Upper lobe of right lung (tissue), 1 donor: ENCODE measurements at regions not wholly inside any gene's neighbourhood (a gene's known extent, or its start where the extent isn't known, plus 50 kb on each side); places are given as distances from the start of the nearest gene placed in this dataset.

ENCODE experiments used
- ATAC-seq: fragments of 200-7000 bp; cut with Tn5 transposase; one replicate; pipeline ENCODE4 v1.9.1; 2020; ENCODE audit warnings: mild to moderate bottlenecking, moderate library complexity
- DNase-seq: peaks from one replicate; pipeline ENCODE4 v3.0.0-alpha.2; 2020
- H3K27ac ChIP-seq: fragments of 200-600 bp; one replicate; pipeline ENCODE4 v1.8.0; 2022
- H3K27me3 ChIP-seq: fragments of 200-600 bp; one replicate; pipeline ENCODE4 v1.8.0; 2022; ENCODE audit warnings: mild to moderate bottlenecking
- H3K36me3 ChIP-seq: fragments of 200-600 bp; one replicate; pipeline ENCODE4 v1.8.0; 2022
- H3K4me1 ChIP-seq: fragments of 200-600 bp; one replicate; pipeline ENCODE4 v1.8.0; 2022
- H3K4me3 ChIP-seq: fragments of 200-600 bp; one replicate; pipeline ENCODE4 v1.8.0; 2022; ENCODE audit warnings: mild to moderate bottlenecking
- H3K9me3 ChIP-seq: fragments of 200-600 bp; one replicate; pipeline ENCODE4 v1.8.0; 2022
- intact Hi-C: fragments of 100-400 bp; cut with DNase I; formaldehyde crosslinking; loops from one replicate; pipeline ENCODE4 v1.11.0; 2022
- TF ChIP-seq, protein P1 (sequence below): fragments of 200-600 bp; IDR thresholded peaks from one replicate; pipeline ENCODE4 v1.8.0; 2022; ENCODE audit warnings: antibody characterized with exemption
- donor health status: DM: no; HTN: yes; CAD: no; lungs with severe emphysema.

DNA sequence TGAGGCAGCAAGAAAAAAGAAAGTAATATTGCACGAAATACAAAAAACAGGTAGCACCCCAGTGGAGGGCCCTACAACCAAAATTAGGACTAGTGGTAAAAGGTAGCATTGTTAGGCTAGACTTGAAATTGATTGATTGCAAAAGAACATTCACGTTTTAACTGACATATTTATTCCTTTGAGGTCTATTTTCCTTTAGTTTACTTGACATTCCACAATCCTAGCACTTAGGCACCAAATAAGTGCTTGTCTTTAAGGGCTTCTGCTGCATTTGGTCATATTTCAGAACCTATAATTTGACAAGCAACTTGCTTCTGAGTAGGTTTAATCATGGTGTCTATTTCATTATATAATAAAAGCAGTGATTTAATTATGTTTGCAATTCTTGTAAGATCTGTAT lies 642.7 kb upstream of the AGTR1 start:
- ATAC-seq (no peak), DNase-seq (no peak)
- intact Hi-C loops, result no loop called here
- no peaks in the 10 kb centered on the region for H3K9me3 ChIP-seq
- H3K27me3 ChIP-seq, result no peaks in the 10 kb centered on the region
- TF ChIP-seq, protein P1, sequence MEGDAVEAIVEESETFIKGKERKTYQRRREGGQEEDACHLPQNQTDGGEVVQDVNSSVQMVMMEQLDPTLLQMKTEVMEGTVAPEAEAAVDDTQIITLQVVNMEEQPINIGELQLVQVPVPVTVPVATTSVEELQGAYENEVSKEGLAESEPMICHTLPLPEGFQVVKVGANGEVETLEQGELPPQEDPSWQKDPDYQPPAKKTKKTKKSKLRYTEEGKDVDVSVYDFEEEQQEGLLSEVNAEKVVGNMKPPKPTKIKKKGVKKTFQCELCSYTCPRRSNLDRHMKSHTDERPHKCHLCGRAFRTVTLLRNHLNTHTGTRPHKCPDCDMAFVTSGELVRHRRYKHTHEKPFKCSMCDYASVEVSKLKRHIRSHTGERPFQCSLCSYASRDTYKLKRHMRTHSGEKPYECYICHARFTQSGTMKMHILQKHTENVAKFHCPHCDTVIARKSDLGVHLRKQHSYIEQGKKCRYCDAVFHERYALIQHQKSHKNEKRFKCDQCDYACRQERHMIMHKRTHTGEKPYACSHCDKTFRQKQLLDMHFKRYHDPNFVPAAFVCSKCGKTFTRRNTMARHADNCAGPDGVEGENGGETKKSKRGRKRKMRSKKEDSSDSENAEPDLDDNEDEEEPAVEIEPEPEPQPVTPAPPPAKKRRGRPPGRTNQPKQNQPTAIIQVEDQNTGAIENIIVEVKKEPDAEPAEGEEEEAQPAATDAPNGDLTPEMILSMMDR, result no peak
- no peaks in the 10 kb centered on the region for H3K36me3 ChIP-seq
- H3K27ac ChIP-seq, result no peak overlapping the region
- H3K4me1 ChIP-seq, result no peaks in the 10 kb centered on the region
- no peak overlapping the region for H3K4me3 ChIP-seq

DNA sequence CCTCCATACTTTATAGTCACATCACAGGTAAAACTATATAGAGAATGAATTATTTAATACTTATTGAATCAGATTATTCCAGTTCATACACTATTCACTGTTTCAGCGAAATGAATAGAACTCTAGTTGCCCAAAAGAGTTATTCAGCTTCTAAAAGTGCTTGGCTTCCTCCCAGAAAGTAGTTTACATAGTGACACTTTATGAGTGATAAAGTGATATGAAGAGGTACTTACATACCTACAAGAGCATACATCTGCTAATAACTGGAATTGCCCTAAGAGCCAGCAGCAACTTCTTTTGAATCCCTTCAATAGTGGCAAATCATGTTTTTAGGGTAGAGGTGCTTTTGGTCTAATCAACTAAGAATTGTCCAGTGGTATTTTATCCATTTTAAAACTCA lies 635.1 kb upstream of the AGTR1 start:
- no peaks in the 10 kb centered on the region for H3K27me3 ChIP-seq
- no peak for DNase-seq
- ATAC-seq, result peak; percentile 67
- intact Hi-C loops, result no loop called here
- H3K36me3 ChIP-seq, result no peaks in the 10 kb centered on the region
- TF ChIP-seq, protein P1, result no peak
- H3K27ac ChIP-seq, result no peak overlapping the region
- no peaks in the 10 kb centered on the region for H3K4me1 ChIP-seq
- H3K4me3 ChIP-seq, result no peak overlapping the region
- no peaks in the 10 kb centered on the region for H3K9me3 ChIP-seq

DNA sequence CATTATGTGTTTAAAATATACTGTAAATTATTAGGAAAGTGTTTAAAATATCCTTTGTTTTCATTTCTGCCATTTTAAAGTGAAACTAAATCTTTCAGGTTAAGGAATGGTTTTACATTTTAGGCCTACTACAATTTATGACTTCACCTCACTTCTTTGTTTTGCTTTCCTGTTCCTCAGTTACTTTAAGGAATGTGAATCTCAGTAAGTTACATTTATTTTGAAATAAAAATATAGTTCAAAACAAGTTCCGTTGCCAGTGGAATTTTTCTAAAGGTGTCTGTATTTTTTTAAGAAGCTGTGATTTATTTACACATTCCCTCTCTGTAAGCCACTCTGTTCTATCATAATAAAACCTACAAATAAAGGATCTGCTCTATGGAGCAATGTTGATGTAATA lies 630.9 kb upstream of the AGTR1 start:
- DNase-seq (no peak), ATAC-seq (no peak)
- TF ChIP-seq, protein P1, result no peak
- H3K36me3 ChIP-seq, result no peaks in the 10 kb centered on the region
- H3K4me1 ChIP-seq, result no peaks in the 10 kb centered on the region
- intact Hi-C loops, result no loop called here
- no peak overlapping the region for H3K27ac ChIP-seq
- no peak overlapping the region for H3K4me3 ChIP-seq
- H3K9me3 ChIP-seq, result no peaks in the 10 kb centered on the region
- no peaks in the 10 kb centered on the region for H3K27me3 ChIP-seq

- Histone ChIP-seq H3K27ac (no peak overlapping the region), H3K27me3 (no peaks in the 10 kb centered on the region), H3K4me1 (no peaks in the 10 kb centered on the region), H3K9me3 (no peaks in the 10 kb centered on the region), H3K4me3 (no peak overlapping the region), H3K36me3 (no peaks in the 10 kb centered on the region)
- DNase-seq (no peak), ATAC-seq (no peak)
- TF ChIP-seq, protein P1, result no peak
- intact Hi-C loops, result no loop called here
Observed at GRCh38 chr3:148068466-148068865, 629.2 kb upstream of the AGTR1 start.

GRCh38 chr3:148070041-148070440 lies 627.7 kb upstream of the AGTR1 start:
- ATAC-seq (no peak), DNase-seq (no peak)
- TF ChIP-seq, protein P1, result no peak
- Histone ChIP-seq H3K27me3 (no peaks in the 10 kb centered on the region), H3K27ac (no peak overlapping the region), H3K9me3 (no peaks in the 10 kb centered on the region), H3K4me1 (no peaks in the 10 kb centered on the region), H3K4me3 (no peak overlapping the region), H3K36me3 (no peaks in the 10 kb centered on the region)
- intact Hi-C loops, result no loop called here

GRCh38 chr3:148073721-148074456 lies 623.8 kb upstream of the AGTR1 start:
- intact Hi-C loops, result no loop called here
- TF ChIP-seq, protein P1, result no peak
- no peak for DNase-seq

More at GRCh38 chr3:148073721-148074456, 623.8 kb upstream of the AGTR1 start:
- H3K4me3 ChIP-seq, result no peak overlapping the region
- peaks cover 4% of the 10 kb centered on the region for H3K4me1 ChIP-seq
- no peak overlapping the region for H3K27ac ChIP-seq
- ATAC-seq, result no peak
- no peaks in the 10 kb centered on the region for H3K27me3 ChIP-seq
- H3K9me3 ChIP-seq, result no peaks in the 10 kb centered on the region
- H3K36me3 ChIP-seq, result no peaks in the 10 kb centered on the region
